Mesothelial cell of epicardium (in vitro differentiated cells): ENCODE measurements at regions not wholly inside any gene's neighbourhood (a gene's known extent, or its start where the extent isn't known, plus 50 kb on each side); places are given as distances from the start of the nearest gene placed in this dataset.

Source experiments
- DNase-seq, 2 experiments: peaks; one replicate each; pipeline ENCODE4 v3.0.0; 2021; ENCODE audit warnings: low spot score in 2 of 2; ENCODE audit not compliant: unreplicated experiment in 2 of 2
- H3K27ac Mint-ChIP-seq: 2 replicates; pipeline ENCODE4 v1.8.0; 2021; ENCODE audit warnings: mixed read lengths
- H3K27me3 Mint-ChIP-seq: 2 replicates; pipeline ENCODE4 v1.8.0; 2021; ENCODE audit warnings: low read depth, mixed read lengths
- H3K36me3 Mint-ChIP-seq: 2 replicates; pipeline ENCODE4 v1.8.0; 2021; ENCODE audit warnings: mixed read lengths
- H3K4me1 Mint-ChIP-seq: 2 replicates; pipeline ENCODE4 v1.8.0; 2021; ENCODE audit warnings: mixed read lengths
- H3K4me3 Mint-ChIP-seq: 2 replicates; pipeline ENCODE4 v1.8.0; 2021; ENCODE audit warnings: mild to moderate bottlenecking, moderate library complexity, mixed read lengths
- H3K9me3 Mint-ChIP-seq: 2 replicates; pipeline ENCODE4 v1.8.0; 2021; ENCODE audit warnings: mixed read lengths
- CTCF ChIP-seq: fragments of 200-600 bp; sonication (generic); IDR thresholded peaks from one replicate; pipeline ENCODE4 v1.5.0; 2021; ENCODE audit warnings: antibody characterized with exemption; ENCODE audit not compliant: unreplicated experiment

- TF ChIP-seq CTCF = no peak
- no peaks in the 10 kb centered on the region for H3K9me3 Mint-ChIP-seq
Measured at GRCh38 chr7:135812148-135812547, 63.5 kb upstream of the FAM180A start.

GRCh38 chr7:135811506-135811905 lies 62.9 kb upstream of the FAM180A start:
- Mint-ChIP-seq H3K4me3 (no peak overlapping the region), H3K27ac (no peak overlapping the region), H3K4me1 (peaks cover 25% of the 10 kb centered on the region), H3K27me3 (no peaks in the 10 kb centered on the region), H3K9me3 (no peaks in the 10 kb centered on the region), H3K36me3 (no peaks in the 10 kb centered on the region)
- no peak for TF ChIP-seq CTCF
- DNase-seq = no peak

More at GRCh38 chr7:135812148-135812547, 63.5 kb upstream of the FAM180A start:
- H3K4me1 Mint-ChIP-seq = peaks cover 23% of the 10 kb centered on the region
- no peak overlapping the region for H3K27ac Mint-ChIP-seq
- no peaks in the 10 kb centered on the region for H3K36me3 Mint-ChIP-seq
- no peaks in the 10 kb centered on the region for H3K27me3 Mint-ChIP-seq
- DNase-seq = no peak
- H3K4me3 Mint-ChIP-seq = no peak overlapping the region

DNA sequence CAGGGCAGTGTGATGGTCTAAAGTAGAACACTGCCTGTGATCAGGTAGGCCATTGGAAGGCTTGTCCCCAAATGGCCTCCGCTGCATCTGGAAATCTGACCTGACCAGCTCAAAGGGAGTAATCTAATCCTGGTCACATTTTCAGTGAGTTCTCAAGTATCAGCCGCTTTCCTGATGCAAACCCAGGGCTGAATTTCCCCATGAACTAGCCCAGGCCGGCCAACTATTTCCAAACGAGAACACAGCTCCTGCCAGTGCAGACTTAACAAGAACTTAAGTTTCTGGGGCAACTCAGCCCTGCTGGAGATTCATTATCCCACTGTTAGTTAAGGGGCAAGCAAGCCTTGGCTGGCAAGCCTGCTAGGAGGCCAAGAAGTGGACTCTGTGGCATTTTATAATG lies 59.6 kb upstream of the FAM180A start:
- no peak for TF ChIP-seq CTCF
- DNase-seq = no peak

GRCh38 chr7:135803143-135803542 lies 54.5 kb upstream of the FAM180A start:
- DNase-seq = no peak
- Mint-ChIP-seq H3K9me3 (no peaks in the 10 kb centered on the region), H3K4me3 (no peak overlapping the region), H3K27ac (no peak overlapping the region), H3K27me3 (no peaks in the 10 kb centered on the region), H3K36me3 (no peaks in the 10 kb centered on the region), H3K4me1 (peaks cover 28% of the 10 kb centered on the region)
- TF ChIP-seq CTCF = no peak

More for the DNA sequence above, 59.6 kb upstream of the FAM180A start:
- Mint-ChIP-seq H3K36me3 (no peaks in the 10 kb centered on the region), H3K27me3 (no peaks in the 10 kb centered on the region), H3K4me1 (peaks cover 21% of the 10 kb centered on the region), H3K4me3 (no peak overlapping the region), H3K9me3 (no peaks in the 10 kb centered on the region), H3K27ac (no peak overlapping the region)

DNA sequence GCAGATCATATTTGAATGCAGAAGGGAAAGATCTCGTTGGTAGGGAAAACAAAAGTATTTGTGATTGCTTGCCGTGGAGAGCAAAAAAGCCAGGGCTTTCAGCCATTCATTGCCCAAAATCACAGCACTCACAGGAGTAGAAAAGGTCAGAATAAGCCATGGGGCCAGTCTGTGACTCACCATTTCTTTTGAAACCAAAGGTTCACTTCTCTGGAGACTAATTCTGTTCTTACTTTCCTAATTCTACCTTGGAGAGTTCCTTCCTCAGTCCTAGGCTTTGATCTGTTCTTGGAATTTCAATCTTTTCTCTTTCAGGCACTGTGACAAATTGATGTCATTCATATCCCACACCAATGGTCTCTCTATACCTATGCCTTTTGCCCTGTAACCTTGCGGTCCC lies 54.1 kb upstream of the FAM180A start:
- H3K9me3 Mint-ChIP-seq = no peaks in the 10 kb centered on the region
- H3K4me3 Mint-ChIP-seq = no peak overlapping the region
- no peaks in the 10 kb centered on the region for H3K27me3 Mint-ChIP-seq
- DNase-seq = no peak
- H3K36me3 Mint-ChIP-seq = no peaks in the 10 kb centered on the region
- H3K27ac Mint-ChIP-seq = no peak overlapping the region
- peaks cover 24% of the 10 kb centered on the region for H3K4me1 Mint-ChIP-seq
- no peak for TF ChIP-seq CTCF

DNA sequence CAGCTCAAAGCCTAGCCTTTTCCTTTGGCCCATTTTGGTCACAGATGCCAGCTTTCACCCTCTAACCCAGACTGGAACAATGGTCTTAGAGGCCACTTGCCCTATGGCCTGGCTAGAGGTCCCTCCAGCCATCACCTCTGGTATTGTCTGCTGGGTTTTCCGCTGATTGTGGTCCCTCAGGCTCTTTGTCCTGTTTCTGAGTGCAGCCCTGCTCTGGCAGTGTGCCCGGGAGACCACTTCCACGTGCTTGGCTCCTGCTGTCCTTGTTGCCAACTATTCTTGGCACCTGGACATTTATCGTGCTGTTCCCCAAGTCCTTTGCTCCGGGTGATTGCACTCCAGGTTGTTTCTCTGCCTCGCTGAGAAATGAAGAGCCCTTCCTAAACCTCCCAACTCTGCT lies 53.3 kb upstream of the FAM180A start:
- no peak for DNase-seq
- H3K36me3 Mint-ChIP-seq = no peaks in the 10 kb centered on the region
- TF ChIP-seq CTCF = no peak
- H3K4me1 Mint-ChIP-seq = peaks cover 23% of the 10 kb centered on the region
- no peaks in the 10 kb centered on the region for H3K27me3 Mint-ChIP-seq
- H3K27ac Mint-ChIP-seq = no peak overlapping the region
- no peak overlapping the region for H3K4me3 Mint-ChIP-seq
- H3K9me3 Mint-ChIP-seq = no peaks in the 10 kb centered on the region
